Putamen (tissue), 1 donor: ENCODE measurements at regions not wholly inside any gene's neighbourhood (a gene's known extent, or its start where the extent isn't known, plus 50 kb on each side); places are given as distances from the start of the nearest gene placed in this dataset.
"Not testable (repeated sequence)": the region's sequence is repeated elsewhere in the genome, so short reads cannot be mapped to it uniquely, and the experiment has no call there.

ENCODE experiments used
- DNase-seq: peaks from one replicate; pipeline ENCODE4 v3.0.0-alpha.2; 2016; ENCODE audit warnings: low spot score

DNA sequence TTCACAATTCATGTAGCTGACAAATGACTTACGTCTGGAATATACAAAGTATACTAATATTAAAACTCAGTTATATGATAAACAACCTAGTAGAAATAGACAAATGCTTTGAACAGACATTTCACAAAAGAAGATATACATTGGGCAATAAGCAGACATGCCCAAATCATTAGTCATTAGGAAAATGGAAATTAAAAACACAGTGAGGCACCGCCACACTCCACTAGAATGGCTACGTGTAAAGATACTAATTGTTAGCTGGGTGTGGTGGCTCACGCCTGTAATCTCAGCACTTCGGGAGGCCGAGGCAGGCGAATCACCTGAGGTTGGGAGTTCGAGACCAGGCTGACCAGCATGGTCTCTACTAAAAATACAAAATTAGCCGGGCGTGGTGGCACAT is 248.9 kb upstream of the TMEM132C start:
- no peak for DNase-seq

DNA sequence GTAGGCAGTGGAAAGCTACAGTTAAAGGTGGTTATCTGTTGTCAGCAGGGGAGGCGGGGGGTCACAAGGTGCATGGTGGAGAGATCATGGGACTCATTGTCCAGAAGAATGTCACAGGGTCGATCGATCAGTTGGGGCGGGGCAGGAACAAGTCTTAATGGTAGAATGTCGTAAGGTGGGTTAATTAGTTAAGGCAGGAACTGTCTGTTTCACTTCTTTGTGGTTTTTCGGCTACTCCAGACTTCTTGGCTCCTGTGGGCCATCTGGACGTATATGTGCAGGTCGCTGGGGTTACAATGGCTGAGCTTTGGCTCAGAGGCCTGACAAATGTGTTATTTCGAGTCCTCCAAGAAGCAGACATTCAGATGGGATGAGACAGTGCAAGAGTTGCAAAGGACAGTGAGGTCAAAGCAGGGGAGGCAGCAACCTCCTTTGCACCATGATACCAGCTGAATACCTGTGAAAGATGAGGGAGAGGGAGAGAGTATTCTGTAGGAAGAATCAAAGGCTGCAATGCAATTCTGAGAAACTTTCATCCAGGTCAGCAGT is 246.9 kb upstream of the TMEM132C start:
- DNase-seq = no peak

DNA sequence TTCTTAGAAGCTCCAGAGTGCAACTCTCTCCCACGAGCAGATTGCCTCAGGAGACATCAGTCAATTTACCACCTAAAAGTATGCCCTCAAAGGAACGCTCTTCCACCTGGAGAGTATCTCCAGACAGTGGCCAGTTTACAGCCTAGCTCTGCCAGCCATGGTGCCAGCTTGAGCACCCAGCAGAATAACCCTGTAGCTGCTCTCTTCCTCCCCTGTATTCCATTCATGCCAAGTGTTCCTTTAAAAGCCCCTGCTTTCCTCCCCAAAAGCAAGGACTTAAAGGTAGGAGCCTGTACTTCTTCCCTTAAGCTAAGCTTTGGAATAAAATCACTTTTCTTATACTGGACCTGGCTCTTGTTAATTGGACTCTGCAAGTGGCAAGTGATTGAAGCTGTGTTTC is 245.4 kb upstream of the TMEM132C start:
- DNase-seq = no peak

DNA sequence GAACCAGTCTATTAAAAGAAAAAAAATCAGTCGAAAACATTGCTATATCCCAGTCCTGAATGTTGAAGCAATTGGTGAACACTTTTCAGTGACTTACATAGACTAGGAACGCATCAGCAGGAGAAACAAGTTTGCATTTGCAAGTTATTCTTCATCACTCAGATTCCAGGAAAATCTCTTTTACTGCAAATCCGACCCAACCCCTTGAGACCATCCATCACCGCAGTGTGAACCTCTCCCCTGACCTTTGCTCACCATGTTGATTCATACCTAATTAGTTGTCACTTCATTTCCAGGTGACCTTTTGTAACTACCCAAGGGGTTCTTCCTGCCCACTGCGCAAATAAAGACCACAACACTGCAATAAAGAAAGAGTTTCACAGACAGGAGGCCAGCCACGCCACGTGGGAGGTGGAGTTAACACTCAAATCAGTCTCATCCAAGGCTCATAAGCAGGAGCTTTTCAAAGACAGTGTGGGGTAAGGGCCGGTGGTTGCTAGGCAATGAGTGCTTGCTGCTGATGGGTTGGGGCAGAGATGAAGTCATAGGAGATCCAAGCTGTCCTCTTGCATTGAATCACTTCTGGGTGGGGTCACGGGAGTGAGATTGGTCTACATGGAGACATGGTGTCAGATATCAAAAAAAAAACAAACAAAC is 241.3 kb upstream of the TMEM132C start:
- DNase-seq = no peak

DNA sequence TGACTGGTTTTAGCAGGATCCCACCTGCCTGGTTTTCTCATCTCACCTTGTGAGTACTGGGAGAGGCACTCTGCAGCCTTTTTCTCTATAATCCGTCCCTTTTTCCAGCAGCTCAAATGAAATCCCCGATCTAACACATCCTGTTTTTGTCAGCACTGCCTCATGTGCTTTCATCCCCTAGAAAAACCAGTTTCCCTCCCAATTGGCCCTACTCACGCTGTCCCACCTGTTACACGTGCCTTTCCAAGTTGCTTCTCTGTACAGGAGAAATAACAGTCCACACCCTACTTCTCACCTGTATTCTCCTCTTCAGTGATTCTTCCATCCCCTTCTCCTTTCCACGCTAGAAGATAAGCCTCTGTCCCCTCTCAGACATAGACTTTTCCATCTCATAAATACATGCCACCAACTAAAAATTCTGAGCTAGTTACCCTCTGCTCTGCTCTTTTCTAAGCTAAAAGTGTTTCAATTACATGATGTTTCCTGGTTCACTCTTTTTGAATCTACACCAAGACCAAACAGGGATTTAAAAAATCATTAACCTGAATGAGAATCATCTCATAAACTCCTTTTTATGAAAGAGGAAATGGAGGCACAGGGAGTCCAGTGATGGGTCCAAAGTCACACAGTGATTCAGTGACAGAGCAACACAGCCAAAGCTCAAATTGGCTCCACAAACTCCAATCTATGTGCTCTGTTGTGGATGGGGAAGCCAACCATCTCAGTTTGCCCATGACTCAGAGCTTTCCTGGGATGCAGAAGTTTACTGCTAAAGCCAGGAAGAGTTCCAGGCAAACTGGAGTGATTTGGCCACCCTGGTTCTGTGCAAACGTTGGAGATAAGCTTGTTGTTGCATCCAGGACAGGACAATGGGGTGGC is 240.0 kb upstream of the TMEM132C start:
- no peak for DNase-seq

DNA sequence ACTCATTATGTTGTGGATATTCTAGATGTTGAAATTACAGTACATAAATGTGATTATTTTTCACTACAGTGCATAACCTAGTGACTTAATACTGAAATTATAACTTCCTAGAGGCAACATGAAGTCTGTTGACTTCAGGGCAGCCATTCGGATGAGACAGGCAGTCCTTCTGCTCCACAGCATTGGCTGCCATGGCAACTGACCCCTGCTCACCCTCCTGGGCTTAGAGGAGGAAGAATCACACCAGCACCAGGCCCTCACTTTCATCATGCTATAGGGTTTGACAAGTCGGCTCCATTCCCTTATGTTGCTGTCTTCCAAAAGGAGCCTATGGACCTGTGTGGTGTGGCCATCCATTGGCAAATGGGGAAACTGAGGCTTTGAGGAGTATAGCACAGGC is 233.5 kb upstream of the TMEM132C start:
- no peak for DNase-seq

DNA sequence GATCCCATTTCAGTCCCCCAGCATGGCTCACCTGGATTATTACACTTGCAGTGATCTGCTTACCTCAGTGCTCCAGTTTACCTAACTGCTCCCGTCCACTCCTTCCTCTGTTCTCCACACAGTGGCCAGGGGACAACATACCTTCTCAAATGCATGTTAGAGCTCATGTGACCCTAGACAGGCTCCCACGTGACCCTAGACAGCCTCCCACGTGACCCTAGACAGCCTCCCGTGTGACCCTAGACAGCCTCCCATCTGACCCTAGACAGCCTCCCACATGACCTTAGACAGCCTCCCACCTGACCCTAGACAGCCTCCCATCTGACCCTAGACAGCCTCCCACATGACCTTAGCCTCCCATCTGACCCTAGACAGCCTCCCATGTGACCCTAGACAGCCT is 226.0 kb upstream of the TMEM132C start:
- DNase-seq = no peak

DNA sequence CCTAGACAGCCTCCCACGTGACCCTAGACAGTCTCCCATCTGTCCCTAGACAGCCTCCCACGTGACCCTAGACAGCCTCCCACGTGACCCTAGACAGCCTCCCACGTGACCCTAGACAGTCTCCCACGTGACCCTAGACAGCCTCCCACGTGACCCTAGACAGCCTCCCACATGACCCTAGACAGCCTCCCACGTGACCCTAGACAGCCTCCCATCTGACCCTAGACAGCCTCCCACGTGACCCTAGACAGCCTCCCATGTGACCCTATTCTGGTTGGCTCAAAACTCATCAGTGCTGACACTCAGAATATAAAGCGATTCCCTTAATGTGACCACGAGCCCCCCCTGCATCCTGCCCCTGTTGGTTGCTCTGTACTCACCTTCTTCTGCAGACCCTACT is 224.7 kb upstream of the TMEM132C start:
- not testable (repeated sequence) for DNase-seq

DNA sequence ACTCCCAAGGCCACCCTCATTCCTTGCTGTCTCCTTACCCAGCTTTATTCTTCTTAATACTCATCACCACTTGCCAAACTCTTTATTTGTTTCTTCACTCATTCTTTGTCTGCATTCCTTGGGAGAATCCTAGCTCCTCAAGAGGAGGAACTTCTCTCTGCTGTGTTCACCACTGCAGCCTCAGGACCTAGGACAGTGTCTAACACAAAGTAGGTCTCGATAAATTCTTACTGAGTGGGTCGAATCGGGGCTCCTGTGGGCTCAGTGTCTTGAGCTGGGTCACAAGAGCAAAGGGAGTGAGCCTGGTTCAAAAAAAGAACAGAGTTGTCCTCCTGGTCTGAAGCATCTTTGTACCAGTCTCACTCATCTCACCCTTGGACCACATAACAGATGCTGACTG is 224.1 kb upstream of the TMEM132C start:
- no peak for DNase-seq

DNA sequence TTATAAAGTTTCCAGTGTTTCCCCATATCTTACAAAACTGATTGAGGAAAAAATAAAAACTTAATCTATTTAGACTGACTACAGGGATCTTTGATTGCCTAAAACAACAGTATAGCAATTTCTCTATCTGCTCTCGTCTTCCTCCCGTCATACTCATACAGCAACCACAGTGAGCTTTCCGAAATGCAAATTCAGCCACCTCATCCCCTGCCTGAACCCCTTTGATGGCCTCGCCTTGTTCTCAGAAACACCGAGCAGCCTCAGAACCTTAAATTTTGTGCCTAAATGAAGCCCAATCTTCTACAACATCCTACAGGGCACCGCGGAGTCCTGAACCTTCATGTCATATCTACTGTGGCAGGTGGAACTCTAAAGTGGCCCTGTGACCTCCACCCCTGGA is 223.7 kb upstream of the TMEM132C start:
- DNase-seq = no peak

DNA sequence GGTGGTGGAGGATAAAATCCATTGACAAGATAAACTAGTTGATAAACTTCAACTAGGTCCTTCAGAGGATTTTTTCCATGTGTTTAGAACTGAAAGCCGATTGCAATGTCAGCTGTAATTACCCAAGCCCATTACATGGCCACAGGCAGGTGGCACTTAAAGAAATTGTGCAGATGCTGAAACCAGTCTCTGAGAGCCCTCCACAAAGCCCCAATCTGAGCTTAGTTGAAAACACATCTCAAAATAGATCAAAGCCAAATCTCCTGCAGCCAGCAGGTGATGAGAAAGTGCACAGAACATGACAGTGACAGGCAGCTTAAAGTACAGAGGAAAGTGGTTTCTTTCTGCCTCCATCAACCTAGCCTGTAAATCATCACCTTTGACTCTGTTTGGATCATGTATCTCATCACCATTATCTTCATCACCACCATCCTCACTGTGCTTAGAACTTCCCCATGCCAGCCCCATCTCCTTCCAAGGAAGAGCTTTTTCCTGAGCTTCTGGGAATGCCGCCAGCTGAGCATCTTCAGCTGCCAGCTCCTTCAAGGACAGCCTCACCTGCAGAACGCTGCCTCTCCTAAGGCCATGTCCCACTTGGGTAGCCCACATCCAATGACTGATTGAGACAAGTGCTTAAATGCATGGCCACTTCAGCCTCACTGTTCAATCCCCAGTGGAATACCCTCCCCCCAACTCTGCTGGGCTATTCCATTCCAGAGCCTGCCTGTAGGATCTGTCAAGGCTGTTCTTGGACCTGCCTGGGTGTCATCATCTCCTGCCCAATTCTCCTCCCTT is 219.5 kb upstream of the TMEM132C start:
- no peak for DNase-seq

DNA sequence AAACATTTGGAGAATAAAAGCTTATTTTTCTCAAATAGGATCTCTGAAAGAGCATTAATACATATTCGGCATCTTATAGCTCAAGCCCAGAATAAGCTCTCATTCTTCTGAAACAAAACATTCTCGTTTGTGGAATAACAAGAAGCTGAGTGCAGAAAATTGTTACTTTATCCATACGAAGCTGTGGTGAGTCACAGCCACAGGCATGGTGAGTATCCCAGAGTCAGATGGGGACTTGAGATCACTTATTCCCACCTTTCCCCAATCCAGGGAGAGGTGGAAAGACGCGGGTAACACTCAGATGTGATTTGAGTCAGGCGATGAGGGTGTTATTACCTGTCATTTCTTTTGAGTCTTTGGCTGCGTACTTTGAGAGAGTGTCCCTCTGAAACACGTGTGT is 214.6 kb upstream of the TMEM132C start:
- no peak for DNase-seq

DNA sequence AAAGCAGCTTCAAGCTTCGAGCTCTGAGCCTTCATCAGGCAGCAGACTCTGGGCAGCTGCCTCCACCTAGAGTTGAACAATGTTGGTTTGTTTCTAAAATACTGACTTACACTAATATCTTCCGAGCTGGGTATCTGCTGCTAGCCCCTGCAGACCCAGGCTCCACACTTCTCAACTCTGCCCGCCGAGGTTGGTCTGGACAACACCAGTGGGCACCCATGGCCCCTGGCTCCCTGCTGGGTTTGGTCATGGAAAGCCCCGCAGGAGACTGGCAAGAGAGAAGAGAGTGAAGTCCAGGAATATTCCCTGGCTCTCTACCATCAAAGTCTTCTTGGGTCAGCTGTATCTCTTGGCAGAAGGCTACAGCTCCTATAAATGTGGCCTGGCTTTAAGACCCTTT is 214.2 kb upstream of the TMEM132C start:
- DNase-seq = no peak

DNA sequence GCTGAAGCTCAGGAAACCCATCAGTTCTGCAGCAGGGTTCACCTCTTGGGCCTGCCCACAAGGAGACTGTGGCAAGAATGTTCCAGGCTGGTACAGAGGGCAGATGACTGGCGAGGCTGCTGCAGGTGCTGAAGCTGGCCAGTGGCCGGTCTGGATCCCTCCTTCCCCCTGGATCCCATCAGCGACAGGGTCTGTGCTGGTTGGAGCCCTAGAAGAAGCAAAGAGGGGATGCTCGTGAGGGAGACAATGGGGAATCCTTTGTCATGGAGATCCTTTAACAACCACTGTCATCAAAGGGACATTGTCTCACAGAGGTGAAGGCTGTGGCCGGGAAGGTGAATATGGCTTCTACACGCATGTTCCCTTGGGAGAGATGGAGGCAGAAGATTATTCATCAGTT is 211.4 kb upstream of the TMEM132C start:
- DNase-seq = no peak

DNA sequence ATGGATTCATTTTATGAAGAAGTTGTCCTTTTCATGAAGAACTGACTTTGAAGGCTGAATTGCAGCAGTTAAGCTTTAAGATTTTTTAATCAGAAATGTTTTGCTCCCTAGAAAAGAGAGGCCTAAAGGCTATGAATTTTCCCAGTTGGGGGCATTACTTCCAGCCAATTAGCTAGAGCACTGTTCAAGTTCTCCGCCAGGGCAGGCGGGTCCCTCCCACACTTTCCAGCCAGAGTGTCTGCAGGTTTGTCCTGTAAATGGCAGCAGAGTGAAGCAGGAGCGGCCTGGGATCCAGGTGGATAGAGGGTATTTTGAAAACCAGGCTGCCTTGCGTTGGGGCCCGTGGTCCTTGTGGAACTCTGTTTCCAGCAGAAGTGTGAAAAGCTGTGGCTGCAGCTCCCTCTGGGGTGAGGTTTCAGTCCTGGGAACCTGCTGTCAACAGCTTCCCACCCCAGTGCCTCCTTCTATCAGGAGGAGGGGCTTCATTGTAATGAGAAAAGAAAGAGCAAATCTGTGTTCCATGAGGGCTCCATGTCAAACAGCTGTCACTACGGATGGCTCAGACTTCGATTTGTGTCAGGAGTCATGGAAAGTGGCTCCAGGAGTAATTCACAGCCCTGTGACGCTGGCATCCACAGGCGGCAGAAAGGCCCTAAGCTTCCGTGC is 210.7 kb upstream of the TMEM132C start:
- DNase-seq = no peak

DNA sequence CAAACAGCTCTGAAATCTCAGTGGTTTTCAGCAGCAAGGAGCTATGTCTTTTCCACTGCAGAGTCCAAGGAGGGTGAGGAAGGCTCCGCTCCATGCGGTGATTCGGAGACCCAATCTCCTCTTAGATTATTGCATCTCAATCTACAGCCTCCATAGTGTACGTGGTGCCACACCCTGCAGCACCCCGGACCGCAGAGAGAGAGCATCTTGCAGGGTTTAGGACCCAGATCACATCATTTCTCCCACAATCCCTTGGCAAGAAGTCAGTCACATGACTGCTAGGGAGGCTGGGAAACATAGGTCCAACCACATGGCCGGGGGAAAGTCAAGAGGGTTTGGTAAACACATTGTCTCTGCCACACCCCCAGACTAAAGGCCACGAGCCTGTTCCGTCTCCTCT is 209.4 kb upstream of the TMEM132C start:
- no peak for DNase-seq

DNA sequence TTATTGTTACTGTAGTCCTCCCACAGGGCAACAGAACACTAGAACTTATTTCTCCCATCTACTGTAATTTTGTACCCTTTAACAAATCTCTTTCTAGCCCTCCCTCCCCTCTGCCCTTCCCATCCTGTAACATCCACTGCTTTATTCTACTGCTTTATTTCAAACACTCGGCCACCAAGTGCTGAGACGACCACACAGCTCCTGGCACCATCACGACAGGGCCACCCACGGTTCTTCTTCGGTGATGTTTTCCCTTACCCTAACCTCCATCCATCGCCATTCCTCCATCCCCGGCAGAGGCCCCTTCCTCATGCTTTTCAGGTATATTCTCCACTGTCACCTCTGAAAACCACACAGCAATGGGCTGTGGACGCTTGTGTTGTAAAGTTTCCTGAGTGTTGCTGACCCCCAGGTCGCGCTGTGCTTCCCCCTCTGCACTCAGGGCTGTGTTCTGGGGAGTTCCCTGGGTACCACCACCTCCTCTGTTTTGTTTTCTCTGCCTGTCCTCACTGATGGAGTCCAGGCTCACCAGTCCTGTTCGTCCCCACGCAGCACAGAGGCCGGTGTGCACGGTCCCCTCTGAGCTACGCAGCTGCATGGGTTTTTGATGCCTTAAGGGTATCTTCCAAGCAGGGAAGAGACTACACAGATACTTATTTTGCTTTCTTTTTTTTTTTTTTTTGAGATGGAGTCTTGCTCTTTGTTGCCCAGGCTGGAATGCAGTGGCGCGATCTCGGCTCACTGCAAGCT is 207.2 kb upstream of the TMEM132C start:
- no peak for DNase-seq

DNA sequence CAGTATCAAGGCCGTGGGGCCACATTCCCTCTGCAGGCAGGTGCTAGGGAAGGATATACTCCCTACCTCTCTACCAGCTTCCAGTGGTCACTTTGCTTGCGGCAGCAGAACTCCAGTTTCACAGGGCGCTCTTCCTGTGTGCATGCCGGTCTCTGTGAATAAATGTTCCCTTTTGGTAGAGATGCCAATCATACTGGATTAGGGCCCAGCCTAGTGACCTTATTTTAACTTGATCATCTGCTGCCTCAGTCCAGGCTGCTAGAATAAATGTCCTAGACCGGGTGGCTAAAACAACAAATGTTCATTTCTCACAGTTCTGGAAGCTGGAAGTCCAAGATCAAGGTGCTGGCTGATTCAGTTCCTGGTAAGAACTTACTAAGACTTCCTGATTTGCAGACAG is 198.8 kb upstream of the TMEM132C start:
- no peak for DNase-seq

DNA sequence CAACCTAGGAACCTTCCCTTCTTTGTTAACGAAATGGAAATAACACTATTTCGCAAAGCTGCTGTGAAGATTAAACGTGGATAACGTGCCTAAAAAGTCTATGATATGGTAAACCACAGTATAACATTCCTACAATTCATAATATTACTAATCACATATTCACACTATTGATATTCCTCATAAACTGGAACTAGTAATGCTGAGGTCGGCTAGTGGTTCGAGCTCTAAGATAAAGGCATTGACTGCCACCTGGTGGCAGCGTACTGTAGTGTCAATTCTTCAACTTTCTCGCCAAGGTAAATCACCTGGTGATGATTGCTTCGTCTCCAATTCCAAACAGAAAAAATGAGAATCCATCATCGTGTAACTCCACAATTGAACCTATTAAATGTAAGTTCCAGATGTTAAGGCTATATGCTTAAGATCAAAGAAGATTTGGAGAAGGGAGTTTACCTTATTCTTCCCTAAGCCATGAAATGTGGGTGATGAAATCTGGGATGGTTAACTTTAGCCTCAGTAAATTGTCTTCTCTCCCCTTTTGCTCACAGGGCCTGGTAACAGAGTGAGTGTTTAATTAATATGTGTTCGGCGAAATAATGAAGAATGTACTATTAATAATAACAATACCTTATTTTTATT is 197.5 kb upstream of the TMEM132C start:
- peak; percentile 32 for DNase-seq

DNA sequence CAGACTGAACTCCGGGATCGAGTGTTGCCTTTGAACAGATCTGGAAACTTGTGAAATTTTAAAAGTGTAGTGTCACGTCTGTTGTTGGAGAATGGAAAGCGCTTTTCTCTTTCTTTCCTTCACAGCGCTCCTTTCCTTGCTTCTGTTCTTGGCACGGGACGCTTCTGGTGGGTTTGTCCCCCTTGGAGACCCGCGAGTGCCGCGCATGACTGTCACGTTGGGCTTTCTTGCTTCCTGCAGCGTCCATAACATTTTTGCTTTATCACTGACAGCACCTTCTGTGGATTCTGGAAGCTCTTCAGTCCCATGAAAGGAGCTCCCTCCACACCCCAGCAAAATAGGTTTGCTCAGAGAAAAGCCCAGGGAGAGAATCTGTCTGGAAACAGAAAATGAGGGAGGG is 193.0 kb upstream of the TMEM132C start:
- no peak for DNase-seq

DNA sequence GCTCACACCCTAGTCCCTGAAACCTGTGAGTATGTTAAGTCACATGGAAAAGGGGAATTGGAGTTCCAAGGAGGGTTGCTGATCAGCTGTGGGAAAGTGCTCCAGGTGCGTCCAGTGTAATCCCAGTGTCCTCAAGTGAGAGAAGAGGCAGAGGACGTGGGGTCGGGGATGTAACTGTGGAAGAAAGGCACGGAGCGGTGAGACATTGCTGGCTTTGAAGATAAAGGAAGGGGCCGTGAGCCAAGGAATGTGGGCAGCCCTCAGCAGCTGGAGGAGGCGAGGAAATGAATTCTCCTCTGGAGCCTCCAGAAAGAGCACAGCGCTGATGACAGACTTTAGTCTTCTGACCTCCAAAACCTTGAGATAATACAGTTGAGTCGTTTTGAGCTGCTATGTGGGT is 191.6 kb upstream of the TMEM132C start:
- DNase-seq = no peak
